Stimulated activated CD4-positive, alpha-beta T cell treated with anti-CD3 and anti-CD28 coated beads, TNF-alpha, amount 100 ng/mL, for 4 hours (primary cell): ENCODE measurements at regions not wholly inside any gene's neighbourhood (a gene's known extent, or its start where the extent isn't known, plus 50 kb on each side); places are given as distances from the start of the nearest gene placed in this dataset.

Source experiments
- DNase-seq, 3 experiments: peaks; one replicate each; pipeline ENCODE4 v3.0.0-alpha.2; 2020; ENCODE audit warnings: low read depth in 3 of 3

- DNase-seq, result no peak
These were observed 84.8 kb upstream of the ARRDC4 start for GRCh38 chr15:97875513-97876280.

GRCh38 chr15:97876281-97876675 is 84.2 kb upstream of the ARRDC4 start:
- no peak for DNase-seq

- DNase-seq, result no peak
These were observed 79.0 kb upstream of the ARRDC4 start for GRCh38 chr15:97881346-97881965.

- DNase-seq, result no peak
These were observed 75.9 kb upstream of the ARRDC4 start for GRCh38 chr15:97884513-97885131.

- no peak for DNase-seq
These were observed 70.2 kb upstream of the ARRDC4 start for GRCh38 chr15:97890307-97890706.

- DNase-seq, result no peak
These were observed 68.2 kb upstream of the ARRDC4 start for GRCh38 chr15:97892167-97892938.

DNA sequence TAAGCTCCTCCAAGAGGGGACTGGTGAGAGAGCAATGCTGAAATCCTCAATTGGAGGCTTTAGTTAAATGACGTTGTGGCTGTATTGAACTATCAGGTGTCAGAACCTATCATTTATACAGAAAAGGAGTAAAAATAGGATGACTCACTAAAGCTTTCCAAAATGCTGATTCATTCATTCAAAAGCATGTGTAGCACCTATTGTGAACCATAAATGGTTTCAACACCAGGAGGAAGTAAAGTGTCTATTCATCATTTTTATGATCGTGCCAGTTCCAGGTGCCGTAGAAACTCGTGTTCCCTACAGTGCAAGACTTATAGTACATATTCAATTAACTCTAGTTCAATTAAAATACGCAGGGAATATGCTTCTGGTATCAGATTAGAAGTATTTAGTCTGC is 66.5 kb upstream of the ARRDC4 start:
- no peak for DNase-seq

DNA sequence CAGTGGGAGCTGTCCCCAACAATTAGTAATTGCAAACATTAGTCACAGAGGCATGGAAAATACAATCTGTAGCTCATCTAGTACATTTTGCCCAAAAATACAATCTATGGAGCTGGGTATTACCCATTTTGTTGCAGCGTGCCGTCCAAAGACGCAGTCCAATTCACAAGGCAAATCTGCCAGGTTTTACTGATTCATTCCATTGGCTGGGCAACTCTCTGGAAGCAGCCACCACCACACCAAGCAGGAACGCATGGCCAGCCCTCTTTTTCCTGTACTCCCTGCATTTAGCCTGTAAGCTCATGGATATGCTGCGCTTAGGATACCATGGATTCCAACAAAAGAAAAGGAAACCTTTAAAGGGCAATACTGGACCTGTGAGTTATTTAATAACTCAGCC is 60.5 kb upstream of the ARRDC4 start:
- no peak for DNase-seq

GRCh38 chr15:97902140-97902780 is 58.2 kb upstream of the ARRDC4 start:
- DNase-seq, result no peak

DNA sequence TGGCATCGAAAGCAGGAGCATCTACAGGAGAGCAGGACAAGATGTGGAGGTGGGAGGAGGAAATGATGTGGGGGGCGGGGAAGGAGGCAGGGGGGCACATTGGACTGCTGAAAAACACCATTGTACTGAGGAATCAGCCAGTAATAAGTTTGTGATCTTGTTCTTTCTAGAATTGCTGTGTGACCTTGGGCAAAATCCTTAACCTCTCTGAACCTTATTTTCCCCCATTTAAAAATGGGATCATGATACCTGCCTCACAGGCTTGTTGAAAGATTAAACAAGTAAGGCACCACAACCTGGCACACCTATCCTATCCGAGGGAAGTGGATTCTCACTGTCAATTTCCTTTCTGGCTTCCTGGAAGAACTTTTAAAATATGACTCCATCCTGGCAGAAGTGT is 56.9 kb upstream of the ARRDC4 start:
- no peak for DNase-seq

GRCh38 chr15:97903971-97904572 is 56.4 kb upstream of the ARRDC4 start:
- DNase-seq, result no peak

GRCh38 chr15:97909291-97909891 is 51.1 kb upstream of the ARRDC4 start:
- peak; percentile 13 to 31 (median 26) for DNase-seq
